BLaER1 treated with 17β-estradiol and CSF1 and Interleukin-3, amounts not matched to agents 10 nM and 100 nM (cell line): ENCODE measurements at regions not wholly inside any gene's neighbourhood (a gene's known extent, or its start where the extent isn't known, plus 50 kb on each side); places are given as distances from the start of the nearest gene placed in this dataset.

Source experiments
- H3K27ac ChIP-seq, 11 experiments: shearing (Covaris generic); formaldehyde crosslinking; 2 replicates each; pipeline ENCODE4 v1.8.1; 2022
- H3K27me3 ChIP-seq, 11 experiments: shearing (Covaris generic); formaldehyde crosslinking; 2 replicates each; pipeline ENCODE4 v1.8.1; 2022
- H3K36me3 ChIP-seq, 11 experiments: shearing (Covaris generic); formaldehyde crosslinking; 2 replicates each; pipeline ENCODE4 v1.8.1; 2022
- H3K4me1 ChIP-seq, 10 experiments: shearing (Covaris generic); formaldehyde crosslinking; 2 replicates each; pipeline ENCODE4 v1.8.1; 2022
- H3K4me2 ChIP-seq, 11 experiments: shearing (Covaris generic); formaldehyde crosslinking; 2 replicates each; pipeline ENCODE4 v1.8.1; 2022
- H3K4me3 ChIP-seq, 10 experiments: shearing (Covaris generic); formaldehyde crosslinking; 2 replicates each; pipeline ENCODE4 v1.8.1; 2022
- H3K9ac ChIP-seq, 11 experiments: shearing (Covaris generic); formaldehyde crosslinking; 2 replicates each; pipeline ENCODE4 v1.8.1; 2022
- H3K9me3 ChIP-seq, 11 experiments: shearing (Covaris generic); formaldehyde crosslinking; replicated peaks in 1 of 11; 2 replicates each; pipeline ENCODE4 v1.8.1; 2022
- H4K20me1 ChIP-seq, 11 experiments: shearing (Covaris generic); formaldehyde crosslinking; 2 replicates each; pipeline ENCODE4 v1.8.1; 2022
- Cebpa-rat ChIP-seq, 11 experiments: shearing (Covaris generic); IDR thresholded peaks; 2 replicates each; pipeline ENCODE4 v1.8.1; 2022

DNA sequence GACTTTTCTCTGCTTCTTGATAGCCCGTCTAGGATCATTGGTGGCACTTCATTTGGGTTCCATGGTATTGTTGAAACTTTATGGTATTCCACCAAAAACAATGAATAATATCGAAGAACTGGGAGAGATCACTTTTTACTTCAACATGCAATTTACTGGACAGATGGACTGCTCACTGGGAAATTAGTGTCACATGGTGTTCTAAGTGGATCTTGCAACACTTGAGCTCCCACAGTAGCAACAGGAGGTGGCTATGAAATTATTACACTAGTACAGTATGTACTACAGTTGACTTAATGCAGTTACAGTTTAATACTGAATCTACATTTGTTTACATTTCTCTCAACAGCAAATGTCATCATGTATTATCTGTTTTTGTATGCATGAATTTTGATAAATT, 997.3 kb downstream of the REEP3 start:
- TF ChIP-seq Cebpa-rat (IDR thresholded peaks at IDR 0.05): no peak
- Histone ChIP-seq H3K36me3 (no peaks in the 10 kb centered on the region), H4K20me1 (no peaks in the 10 kb centered on the region), H3K27me3 (no peaks in the 10 kb centered on the region), H3K9me3 (no peaks in the 10 kb centered on the region), H3K4me2 (no peak overlapping the region), H3K9ac (no peak overlapping the region), H3K4me3 (no peak overlapping the region), H3K4me1 (peaks cover 0 to 6% (median 0%) of the 10 kb centered on the region in 10 experiments; a peak in 1 of 20 replicates), H3K27ac (no peak overlapping the region)

DNA sequence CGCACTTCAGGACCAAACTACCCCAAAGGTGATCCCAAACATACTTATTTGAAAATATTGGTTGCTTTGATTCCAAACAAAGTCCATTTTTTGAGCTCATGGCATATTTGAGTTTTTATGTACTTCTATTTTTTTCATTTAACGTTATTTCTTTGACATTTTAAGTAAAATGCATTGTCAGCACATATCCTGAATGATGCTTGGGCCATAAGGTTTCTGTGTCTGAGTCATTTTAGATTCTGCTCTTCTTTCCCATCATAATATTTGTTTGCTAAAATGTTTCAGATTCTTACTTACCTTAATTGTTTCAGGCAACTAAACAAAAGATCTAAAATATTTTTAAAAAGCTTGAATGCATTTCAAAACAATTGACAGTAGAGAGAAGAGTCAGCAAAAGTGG, 998.2 kb downstream of the REEP3 start:
- Histone ChIP-seq H4K20me1 (no peaks in the 10 kb centered on the region), H3K36me3 (no peaks in the 10 kb centered on the region), H3K27ac (no peak overlapping the region), H3K9me3 (no peaks in the 10 kb centered on the region), H3K9ac (no peak overlapping the region), H3K4me2 (no peak overlapping the region), H3K27me3 (no peaks in the 10 kb centered on the region), H3K4me3 (no peak overlapping the region), H3K4me1 (peaks cover 0 to 6% (median 0%) of the 10 kb centered on the region in 10 experiments; a peak in 1 of 20 replicates)
- TF ChIP-seq Cebpa-rat (IDR thresholded peaks at IDR 0.05): no peak

DNA sequence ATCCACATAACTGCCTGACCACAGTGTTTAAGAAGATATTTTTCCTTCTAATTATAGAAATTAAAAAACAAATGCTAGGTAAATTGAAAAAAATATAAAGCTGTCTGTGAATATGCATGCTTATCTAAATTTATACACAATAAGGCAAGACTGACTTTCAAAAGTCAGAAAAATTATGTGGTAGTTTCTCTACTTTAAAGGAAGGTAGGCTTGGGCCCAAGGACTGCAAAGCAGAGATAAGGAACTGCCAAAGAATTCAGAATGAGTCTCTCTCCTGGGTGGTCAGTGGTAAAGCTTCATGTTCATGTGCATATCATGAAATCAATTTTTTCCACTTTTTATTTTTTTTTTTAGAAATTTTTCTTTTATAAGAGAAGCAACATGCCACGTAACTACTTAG, 998.6 kb downstream of the REEP3 start:
- no peak for TF ChIP-seq Cebpa-rat (IDR thresholded peaks at IDR 0.05)
- no peaks in the 10 kb centered on the region for H4K20me1 ChIP-seq
- H3K4me1 ChIP-seq: peaks cover 0 to 6% (median 0%) of the 10 kb centered on the region in 10 experiments; a peak in 1 of 20 replicates
- no peaks in the 10 kb centered on the region for H3K27me3 ChIP-seq
- no peak overlapping the region for H3K4me2 ChIP-seq
- no peaks in the 10 kb centered on the region for H3K9me3 ChIP-seq
- no peaks in the 10 kb centered on the region for H3K36me3 ChIP-seq
- H3K9ac ChIP-seq: no peak overlapping the region
- H3K4me3 ChIP-seq: no peak overlapping the region
- H3K27ac ChIP-seq: no peak overlapping the region

DNA sequence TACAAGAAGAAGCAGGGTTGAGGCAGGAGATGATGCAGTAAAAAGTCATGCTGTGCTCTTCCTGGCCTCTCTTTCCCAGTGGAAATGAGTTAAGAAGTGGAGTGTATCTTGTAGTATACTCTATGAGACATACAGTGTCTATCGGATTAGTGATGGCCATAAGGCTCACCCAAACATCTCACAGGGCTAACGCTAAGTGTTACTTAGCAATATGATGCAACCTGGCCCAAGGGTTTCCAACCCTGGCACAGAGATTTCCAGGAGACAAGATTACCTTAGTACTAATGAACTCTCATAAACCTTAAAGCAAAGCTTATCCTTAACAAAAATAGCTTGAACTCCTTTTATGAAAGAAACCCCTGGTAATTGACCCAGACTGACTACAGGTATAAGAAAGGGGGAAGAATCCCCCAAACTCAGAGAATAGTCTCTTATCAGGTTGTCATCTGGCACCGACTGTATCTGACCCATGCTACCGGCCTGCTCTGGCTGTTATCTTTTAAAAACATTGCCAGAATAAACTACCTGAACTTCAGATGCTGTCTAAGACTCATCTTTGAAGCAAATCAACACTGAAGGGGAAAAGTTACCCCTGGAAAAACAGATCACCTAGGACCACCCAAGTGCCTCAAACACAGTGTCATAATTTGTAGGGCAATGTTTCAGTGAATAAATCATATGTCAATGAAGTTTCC, 1002.0 kb downstream of the REEP3 start:
- TF ChIP-seq Cebpa-rat (IDR thresholded peaks at IDR 0.05): no peak
- Histone ChIP-seq H3K4me3 (no peak overlapping the region), H3K27ac (no peak overlapping the region), H3K4me2 (no peak overlapping the region), H4K20me1 (no peaks in the 10 kb centered on the region), H3K27me3 (no peaks in the 10 kb centered on the region), H3K4me1 (peaks cover 0 to 6% (median 0%) of the 10 kb centered on the region in 10 experiments; a peak in 1 of 20 replicates), H3K36me3 (no peaks in the 10 kb centered on the region), H3K9ac (no peak overlapping the region), H3K9me3 (no peaks in the 10 kb centered on the region)

DNA sequence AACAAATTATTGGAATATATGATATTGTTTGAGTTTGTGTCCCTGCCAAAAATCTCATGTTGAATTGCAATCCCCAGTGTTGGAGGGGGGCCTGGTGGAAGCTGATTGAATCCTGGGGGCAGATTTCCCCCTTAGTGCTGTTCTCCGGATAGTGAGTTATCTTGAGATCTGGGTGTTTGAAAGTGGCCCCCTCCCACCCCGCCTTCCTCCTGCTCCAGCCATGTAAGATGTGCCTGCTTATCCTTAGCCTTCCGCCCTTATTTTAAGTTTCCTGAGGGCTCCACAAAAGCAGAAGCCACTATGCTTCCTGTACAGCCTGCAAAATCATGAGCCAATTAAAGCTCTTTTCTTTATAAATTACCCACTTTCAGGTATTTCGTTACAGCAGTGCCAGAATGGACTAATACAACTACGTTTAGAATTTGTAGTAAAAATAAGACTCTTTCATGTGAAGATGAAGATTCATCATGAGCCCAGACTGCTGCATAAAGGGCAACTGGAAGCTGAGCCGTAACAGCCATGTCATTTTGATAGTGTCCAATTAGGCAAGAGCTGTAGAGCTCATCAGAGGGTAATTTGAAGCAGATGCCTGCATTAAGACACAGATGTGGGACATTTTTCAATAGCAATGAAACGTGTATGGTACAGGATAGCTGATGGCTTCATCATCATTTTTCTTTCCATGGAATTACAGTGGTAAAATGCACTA, 1007.2 kb downstream of the REEP3 start:
- Histone ChIP-seq H3K27ac (no peak overlapping the region), H3K27me3 (no peaks in the 10 kb centered on the region), H3K4me3 (no peak overlapping the region), H3K4me2 (no peak overlapping the region), H3K9me3 (no peaks in the 10 kb centered on the region), H3K4me1 (no peaks in the 10 kb centered on the region), H4K20me1 (no peaks in the 10 kb centered on the region), H3K9ac (no peak overlapping the region), H3K36me3 (no peaks in the 10 kb centered on the region)
- no peak for TF ChIP-seq Cebpa-rat (IDR thresholded peaks at IDR 0.05)

DNA sequence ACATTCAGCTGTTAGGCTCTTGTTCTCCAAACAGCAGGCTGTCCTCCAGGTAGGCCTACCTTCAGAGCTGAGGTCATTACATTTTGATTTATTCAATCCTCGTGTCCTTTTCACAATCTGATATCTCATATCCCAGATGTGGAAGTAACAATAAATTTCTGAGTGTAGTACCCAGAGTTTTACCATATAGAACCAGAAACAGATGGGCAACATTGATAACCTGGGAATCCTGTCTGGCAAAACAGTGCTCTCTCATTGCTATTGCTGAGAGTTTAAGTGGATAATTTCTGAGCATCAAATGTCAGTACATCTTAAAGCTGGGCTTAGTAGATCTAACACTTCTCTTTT, 1007.8 kb downstream of the REEP3 start:
- Histone ChIP-seq H3K4me3 (no peak overlapping the region), H4K20me1 (no peaks in the 10 kb centered on the region), H3K36me3 (no peaks in the 10 kb centered on the region), H3K27ac (no peak overlapping the region), H3K27me3 (no peaks in the 10 kb centered on the region), H3K4me1 (no peaks in the 10 kb centered on the region), H3K4me2 (no peak overlapping the region), H3K9ac (no peak overlapping the region), H3K9me3 (no peaks in the 10 kb centered on the region)
- TF ChIP-seq Cebpa-rat (IDR thresholded peaks at IDR 0.05): no peak

DNA sequence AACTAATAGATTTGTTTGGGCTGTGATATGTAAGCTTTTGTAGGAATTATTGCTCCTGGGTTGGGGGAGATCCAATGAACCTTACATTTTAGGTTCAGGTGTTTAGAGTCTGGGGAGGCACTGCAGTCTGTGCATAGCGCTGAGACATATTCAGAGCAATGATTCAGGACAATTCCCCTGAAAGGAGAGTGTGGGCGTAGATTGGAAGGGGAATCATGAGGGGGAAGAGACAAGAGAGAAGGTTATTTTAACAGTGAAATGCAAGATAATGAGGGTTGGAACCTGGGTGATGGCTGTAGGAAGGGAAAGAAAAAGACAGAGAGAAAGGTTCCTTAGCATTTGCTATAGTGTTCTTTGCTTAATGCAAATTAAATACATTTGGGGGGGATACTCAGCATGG, 1013.4 kb downstream of the REEP3 start:
- Histone ChIP-seq H4K20me1 (no peaks in the 10 kb centered on the region), H3K27ac (no peak overlapping the region), H3K4me3 (no peak overlapping the region), H3K27me3 (no peaks in the 10 kb centered on the region), H3K36me3 (no peaks in the 10 kb centered on the region), H3K4me1 (no peaks in the 10 kb centered on the region), H3K9me3 (no peaks in the 10 kb centered on the region), H3K4me2 (no peak overlapping the region), H3K9ac (no peak overlapping the region)
- no peak for TF ChIP-seq Cebpa-rat (IDR thresholded peaks at IDR 0.05)

DNA sequence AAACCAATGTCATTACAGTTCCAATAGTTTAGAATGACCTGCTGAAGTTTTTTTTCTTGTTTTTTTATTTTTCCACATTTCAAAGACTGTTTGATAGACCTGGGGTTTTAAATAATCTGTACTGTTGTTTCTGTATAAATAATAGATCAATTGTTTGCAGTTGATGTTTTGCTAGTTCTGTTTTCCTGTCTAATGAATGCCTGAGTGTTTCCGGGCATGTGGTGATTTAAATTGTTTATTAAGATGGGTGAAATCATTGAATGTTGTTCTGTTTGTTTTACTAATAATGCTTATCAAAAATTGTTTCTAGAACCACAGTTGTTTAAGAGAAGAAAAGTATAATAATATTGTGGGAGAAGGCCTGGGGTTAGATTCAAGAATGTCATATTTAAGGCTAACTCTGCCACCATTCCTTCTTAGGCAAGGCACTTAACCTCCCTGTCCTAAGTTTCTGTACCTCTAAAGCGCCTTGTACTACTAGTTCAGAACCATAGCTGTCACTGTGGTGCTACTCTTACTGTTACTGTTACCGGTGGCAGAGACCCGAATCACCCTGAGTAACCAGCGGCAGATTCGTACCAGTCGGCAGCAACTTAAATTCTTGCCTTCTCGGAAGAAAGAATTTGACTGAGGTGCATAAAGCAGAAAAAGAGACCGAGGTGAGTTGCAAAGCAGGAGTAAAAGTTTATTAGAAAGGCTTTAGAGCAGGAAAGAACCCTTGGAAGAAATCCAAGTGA, 1014.1 kb downstream of the REEP3 start:
- Histone ChIP-seq H3K36me3 (no peaks in the 10 kb centered on the region), H3K4me2 (no peak overlapping the region), H3K27me3 (no peaks in the 10 kb centered on the region), H3K9ac (no peak overlapping the region), H4K20me1 (no peaks in the 10 kb centered on the region), H3K4me1 (no peaks in the 10 kb centered on the region), H3K4me3 (no peak overlapping the region), H3K27ac (no peak overlapping the region), H3K9me3 (no peaks in the 10 kb centered on the region)
- TF ChIP-seq Cebpa-rat (IDR thresholded peaks at IDR 0.05): no peak

DNA sequence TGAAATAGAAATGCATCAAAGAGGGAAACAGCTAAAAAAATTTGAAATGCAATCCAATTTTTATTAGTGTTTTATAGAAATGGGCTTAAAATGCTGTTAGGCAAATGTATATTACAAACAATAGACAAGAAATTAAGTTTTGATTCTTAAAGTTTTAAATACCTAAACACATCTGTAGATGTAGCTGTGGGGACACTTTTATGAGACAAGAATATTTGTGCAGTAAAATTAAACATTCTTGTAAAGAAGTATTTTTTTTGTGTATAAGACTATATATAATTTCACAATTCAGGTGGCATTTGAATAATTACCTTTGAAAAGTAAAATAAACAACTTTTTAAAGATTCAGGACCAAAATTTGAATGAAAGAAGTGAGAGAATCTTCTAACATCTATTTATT, 1015.9 kb downstream of the REEP3 start:
- no peak overlapping the region for H3K4me2 ChIP-seq
- H3K9ac ChIP-seq: no peak overlapping the region
- TF ChIP-seq Cebpa-rat (IDR thresholded peaks at IDR 0.05): no peak
- H4K20me1 ChIP-seq: no peaks in the 10 kb centered on the region
- H3K27ac ChIP-seq: no peak overlapping the region
- H3K4me3 ChIP-seq: no peak overlapping the region
- no peaks in the 10 kb centered on the region for H3K9me3 ChIP-seq
- no peaks in the 10 kb centered on the region for H3K27me3 ChIP-seq
- no peaks in the 10 kb centered on the region for H3K36me3 ChIP-seq
- H3K4me1 ChIP-seq: no peaks in the 10 kb centered on the region
